ENCODE measurements at regions not wholly inside any gene's neighbourhood (a gene's known extent, or its start where the extent isn't known, plus 50 kb on each side); places are given as distances from the start of the nearest gene placed in this dataset.

GRCh38 chr5:58346041-58346440 lies 113.8 kb downstream of the PLK2 start:
- Histone ChIP-seq H3K27me3 (no peaks in the 10 kb centered on the region), H3K27ac (no peak overlapping the region), H3K9ac (no peak overlapping the region), H3K4me2 (no peak overlapping the region), H3K36me3 (no peaks in the 10 kb centered on the region), H2AFZ (replicated peaks) (no peak overlapping the region), H3F3A (ENCODE audit: low read depth) (no peaks in the 10 kb centered on the region), H3K4me1 (no peaks in the 10 kb centered on the region), H3K4me3 (no peak overlapping the region), H3K79me2 (ENCODE audit: low read depth) (no peaks in the 10 kb centered on the region), H3K9me3 (ENCODE audit: low read depth) (peaks cover 4% of the 10 kb centered on the region), H4K20me1 (ENCODE audit: low read depth) (no peaks in the 10 kb centered on the region)
- Mint-ChIP-seq H3K36me3 (no peaks in the 10 kb centered on the region), H3K4me3 (no peak overlapping the region), H3K9me3 (no peaks in the 10 kb centered on the region), H3K27me3 (ENCODE audit: insufficient read depth, low read depth) (no peaks in the 10 kb centered on the region), H3K27ac (no peak overlapping the region), H3K4me1 (no peaks in the 10 kb centered on the region)
- DNase-seq (ENCODE audit: low spot score): no peak
- TF ChIP-seq CTCF (IDR thresholded peaks at IDR 0.05): no peak
- TF ChIP-seq EZH2phosphoT487 (IDR thresholded peaks at IDR 0.05): no peak
- no peak for TF ChIP-seq EZH2 (IDR thresholded peaks at IDR 0.05)

- no peaks in the 10 kb centered on the region for H3K4me1 ChIP-seq
- no peaks in the 10 kb centered on the region for H3K27me3 ChIP-seq
- H3K4me3 ChIP-seq: no peak overlapping the region
- H3K79me2 ChIP-seq (ENCODE audit: low read depth): no peaks in the 10 kb centered on the region
- no peak for DNase-seq (ENCODE audit: low spot score)
- no peak overlapping the region for H2AFZ ChIP-seq (replicated peaks)
- no peaks in the 10 kb centered on the region for H3F3A ChIP-seq (ENCODE audit: low read depth)
- Mint-ChIP-seq H3K27ac (no peak overlapping the region), H3K9me3 (no peaks in the 10 kb centered on the region), H3K27me3 (ENCODE audit: insufficient read depth, low read depth) (peaks cover 2% of the 10 kb centered on the region), H3K36me3 (no peaks in the 10 kb centered on the region), H3K4me1 (no peaks in the 10 kb centered on the region), H3K4me3 (no peak overlapping the region)
- no peaks in the 10 kb centered on the region for H3K9me3 ChIP-seq (ENCODE audit: low read depth)
- no peaks in the 10 kb centered on the region for H4K20me1 ChIP-seq (ENCODE audit: low read depth)
- H3K4me2 ChIP-seq: no peak overlapping the region
- H3K9ac ChIP-seq: no peak overlapping the region
- H3K36me3 ChIP-seq: no peaks in the 10 kb centered on the region
- H3K27ac ChIP-seq: no peak overlapping the region
- no peak for TF ChIP-seq EZH2 (IDR thresholded peaks at IDR 0.05)
- no peak for TF ChIP-seq CTCF (IDR thresholded peaks at IDR 0.05)
- no peak for TF ChIP-seq EZH2phosphoT487 (IDR thresholded peaks at IDR 0.05)
Observed at GRCh38 chr5:58341476-58341875, 118.4 kb downstream of the PLK2 start.

- H3K4me1 ChIP-seq: no peaks in the 10 kb centered on the region
- H3K4me3 ChIP-seq: no peak overlapping the region
- H3K36me3 Mint-ChIP-seq: no peaks in the 10 kb centered on the region
- H3K27ac ChIP-seq: no peak overlapping the region
- no peak overlapping the region for H2AFZ ChIP-seq (replicated peaks)
- TF ChIP-seq CTCF (IDR thresholded peaks at IDR 0.05): no peak
- no peak for TF ChIP-seq EZH2phosphoT487 (IDR thresholded peaks at IDR 0.05)
- no peak for TF ChIP-seq EZH2 (IDR thresholded peaks at IDR 0.05)
- H3K27me3 Mint-ChIP-seq (ENCODE audit: insufficient read depth, low read depth): peaks cover 7% of the 10 kb centered on the region
- H4K20me1 ChIP-seq (ENCODE audit: low read depth): no peaks in the 10 kb centered on the region
- no peak overlapping the region for H3K4me3 Mint-ChIP-seq
- no peaks in the 10 kb centered on the region for H3F3A ChIP-seq (ENCODE audit: low read depth)
- no peak overlapping the region for H3K27ac Mint-ChIP-seq
- no peaks in the 10 kb centered on the region for H3K4me1 Mint-ChIP-seq
- no peak for DNase-seq (ENCODE audit: low spot score)
- no peak overlapping the region for H3K9ac ChIP-seq
- H3K4me2 ChIP-seq: no peak overlapping the region
- H3K79me2 ChIP-seq (ENCODE audit: low read depth): no peaks in the 10 kb centered on the region
- no peaks in the 10 kb centered on the region for H3K9me3 ChIP-seq (ENCODE audit: low read depth)
- H3K27me3 ChIP-seq: no peaks in the 10 kb centered on the region
- no peaks in the 10 kb centered on the region for H3K36me3 ChIP-seq
- H3K9me3 Mint-ChIP-seq: peaks cover 3% of the 10 kb centered on the region
Observed at GRCh38 chr5:58335518-58335917, 124.4 kb downstream of the PLK2 start.

DNA sequence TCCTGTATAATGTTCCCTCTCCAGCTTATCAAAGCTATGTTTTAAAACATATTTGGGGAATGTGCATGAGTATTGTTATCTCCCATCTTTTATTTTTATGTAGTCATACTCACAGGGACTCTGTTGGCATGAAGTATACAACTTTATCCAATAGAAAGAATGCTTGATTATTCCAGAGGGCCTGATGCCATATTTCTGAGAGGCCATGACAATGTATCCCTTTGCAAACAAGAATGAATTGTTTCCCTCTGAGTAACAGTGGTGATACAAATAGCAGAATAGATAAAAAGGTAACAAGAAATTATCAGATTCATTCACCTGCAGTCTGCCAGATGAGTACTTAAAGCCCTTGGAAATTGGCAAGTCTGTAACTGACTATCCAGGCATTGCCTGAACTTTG lies 125.9 kb downstream of the PLK2 start:
- H3K4me3 ChIP-seq: no peak overlapping the region
- TF ChIP-seq EZH2 (IDR thresholded peaks at IDR 0.05): no peak
- no peak for TF ChIP-seq EZH2phosphoT487 (IDR thresholded peaks at IDR 0.05)
- no peak for TF ChIP-seq CTCF (IDR thresholded peaks at IDR 0.05)
- no peak overlapping the region for H3K4me3 Mint-ChIP-seq
- H2AFZ ChIP-seq (replicated peaks): no peak overlapping the region
- no peaks in the 10 kb centered on the region for H3K79me2 ChIP-seq (ENCODE audit: low read depth)
- H3K27ac ChIP-seq: no peak overlapping the region
- no peaks in the 10 kb centered on the region for H3K4me1 ChIP-seq
- DNase-seq (ENCODE audit: low spot score): no peak
- no peaks in the 10 kb centered on the region for H3K27me3 ChIP-seq
- peaks cover 7% of the 10 kb centered on the region for H3K27me3 Mint-ChIP-seq (ENCODE audit: insufficient read depth, low read depth)
- no peaks in the 10 kb centered on the region for H3K36me3 Mint-ChIP-seq
- H3K27ac Mint-ChIP-seq: no peak overlapping the region
- no peaks in the 10 kb centered on the region for H3F3A ChIP-seq (ENCODE audit: low read depth)
- H3K9ac ChIP-seq: no peak overlapping the region
- H3K9me3 Mint-ChIP-seq: peaks cover 3% of the 10 kb centered on the region
- no peaks in the 10 kb centered on the region for H3K36me3 ChIP-seq
- no peaks in the 10 kb centered on the region for H4K20me1 ChIP-seq (ENCODE audit: low read depth)
- H3K4me2 ChIP-seq: no peak overlapping the region
- no peaks in the 10 kb centered on the region for H3K9me3 ChIP-seq (ENCODE audit: low read depth)
- no peaks in the 10 kb centered on the region for H3K4me1 Mint-ChIP-seq
